Glutamatergic neuron (in vitro differentiated cells): ENCODE measurements at regions not wholly inside any gene's neighbourhood (a gene's known extent, or its start where the extent isn't known, plus 50 kb on each side); places are given as distances from the start of the nearest gene placed in this dataset.

Source experiments
- DNase-seq: peaks from one replicate; pipeline ENCODE4 v3.0.0; 2022
- H3K27ac Mint-ChIP-seq: one replicate; pipeline ENCODE4 v1.8.0; 2020; ENCODE audit warnings: mild to moderate bottlenecking, mixed read lengths, inconsistent platforms; ENCODE audit not compliant: unreplicated experiment
- H3K27me3 Mint-ChIP-seq: one replicate; pipeline ENCODE4 v1.8.0; 2020; ENCODE audit warnings: mild to moderate bottlenecking, moderate library complexity, mixed read lengths, inconsistent platforms; ENCODE audit not compliant: unreplicated experiment
- H3K36me3 Mint-ChIP-seq: one replicate; pipeline ENCODE4 v1.8.0; 2020; ENCODE audit warnings: mild to moderate bottlenecking, mixed read lengths, inconsistent platforms; ENCODE audit not compliant: unreplicated experiment
- H3K4me1 Mint-ChIP-seq: one replicate; pipeline ENCODE4 v1.8.0; 2020; ENCODE audit warnings: mild to moderate bottlenecking, low read depth, mixed read lengths, inconsistent platforms; ENCODE audit not compliant: unreplicated experiment
- H3K4me3 Mint-ChIP-seq: one replicate; pipeline ENCODE4 v1.8.0; 2020; ENCODE audit warnings: mild to moderate bottlenecking, mixed read lengths, inconsistent platforms; ENCODE audit not compliant: unreplicated experiment
- H3K9me3 Mint-ChIP-seq: one replicate; pipeline ENCODE4 v1.8.0; 2020; ENCODE audit warnings: mild to moderate bottlenecking, moderate library complexity, mixed read lengths, inconsistent platforms; ENCODE audit not compliant: unreplicated experiment
- TF ChIP-seq, protein P1 (sequence below): fragments of 200-600 bp; sonication (generic); IDR thresholded peaks from one replicate; pipeline ENCODE4 v1.5.0; 2021; ENCODE audit not compliant: partially characterized antibody, unreplicated experiment

DNA sequence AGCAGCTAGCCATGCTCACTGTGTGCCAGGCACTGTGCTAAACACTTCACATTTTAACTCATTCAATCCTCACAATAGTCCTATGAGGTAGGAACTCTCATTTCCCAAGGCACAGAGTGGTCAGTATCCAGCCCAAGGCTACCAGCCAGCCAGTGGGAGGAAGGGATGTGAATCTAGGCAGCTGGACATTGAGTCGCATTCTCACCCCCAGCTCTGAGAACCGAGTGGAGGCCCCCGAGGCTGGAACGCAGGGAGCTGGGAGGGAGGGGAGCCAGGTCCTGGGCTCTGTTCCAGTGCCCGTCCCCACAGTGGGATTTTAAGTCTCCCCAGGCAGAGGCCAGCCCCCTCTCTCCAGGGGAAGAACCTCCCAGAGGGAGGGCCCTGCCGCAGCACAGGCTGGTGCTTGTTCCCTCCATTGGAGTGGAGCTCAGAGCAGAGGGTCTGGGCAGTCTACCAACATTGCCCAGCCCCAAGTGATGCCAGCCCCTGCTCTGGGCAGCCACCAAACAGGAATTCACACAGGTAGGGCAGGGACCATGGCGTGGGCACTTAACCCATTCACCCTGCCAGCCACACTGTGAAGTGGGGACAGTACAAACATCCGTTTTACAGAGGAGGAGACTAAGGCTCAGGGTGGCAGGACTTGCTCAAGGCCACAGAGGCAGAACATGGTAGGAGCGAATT, 131.3 kb downstream of the CEBPB start:
- Mint-ChIP-seq H3K27me3 (peaks cover 2% of the 10 kb centered on the region), H3K4me3 (no peak overlapping the region), H3K9me3 (peaks cover 2% of the 10 kb centered on the region), H3K27ac (no peak overlapping the region), H3K4me1 (peaks cover 2% of the 10 kb centered on the region), H3K36me3 (no peaks in the 10 kb centered on the region)
- no peak for DNase-seq
- TF ChIP-seq, protein P1, sequence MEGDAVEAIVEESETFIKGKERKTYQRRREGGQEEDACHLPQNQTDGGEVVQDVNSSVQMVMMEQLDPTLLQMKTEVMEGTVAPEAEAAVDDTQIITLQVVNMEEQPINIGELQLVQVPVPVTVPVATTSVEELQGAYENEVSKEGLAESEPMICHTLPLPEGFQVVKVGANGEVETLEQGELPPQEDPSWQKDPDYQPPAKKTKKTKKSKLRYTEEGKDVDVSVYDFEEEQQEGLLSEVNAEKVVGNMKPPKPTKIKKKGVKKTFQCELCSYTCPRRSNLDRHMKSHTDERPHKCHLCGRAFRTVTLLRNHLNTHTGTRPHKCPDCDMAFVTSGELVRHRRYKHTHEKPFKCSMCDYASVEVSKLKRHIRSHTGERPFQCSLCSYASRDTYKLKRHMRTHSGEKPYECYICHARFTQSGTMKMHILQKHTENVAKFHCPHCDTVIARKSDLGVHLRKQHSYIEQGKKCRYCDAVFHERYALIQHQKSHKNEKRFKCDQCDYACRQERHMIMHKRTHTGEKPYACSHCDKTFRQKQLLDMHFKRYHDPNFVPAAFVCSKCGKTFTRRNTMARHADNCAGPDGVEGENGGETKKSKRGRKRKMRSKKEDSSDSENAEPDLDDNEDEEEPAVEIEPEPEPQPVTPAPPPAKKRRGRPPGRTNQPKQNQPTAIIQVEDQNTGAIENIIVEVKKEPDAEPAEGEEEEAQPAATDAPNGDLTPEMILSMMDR = no peak

DNA sequence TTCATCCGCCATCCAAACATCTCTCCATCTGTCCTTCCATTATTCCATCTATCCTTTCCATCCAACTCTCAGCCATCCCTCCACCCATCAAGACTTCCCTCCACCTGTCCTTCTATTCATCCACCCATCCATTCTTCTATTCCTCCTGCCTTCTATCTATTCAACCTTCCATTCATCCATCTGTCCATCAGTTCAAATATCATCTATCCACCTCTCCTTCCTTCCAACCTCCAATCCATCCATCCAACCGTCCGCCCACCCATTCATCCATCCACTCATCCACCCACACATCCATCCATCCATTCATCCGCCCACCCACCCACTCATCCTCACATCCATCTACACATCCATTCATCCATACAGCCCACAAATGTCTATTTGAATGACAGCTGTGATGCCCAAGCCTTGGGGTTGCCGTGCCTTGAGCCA, 132.1 kb downstream of the CEBPB start:
- DNase-seq = no peak
- Mint-ChIP-seq H3K36me3 (no peaks in the 10 kb centered on the region), H3K27me3 (peaks cover 2% of the 10 kb centered on the region), H3K9me3 (peaks cover 2% of the 10 kb centered on the region), H3K4me1 (no peaks in the 10 kb centered on the region), H3K4me3 (no peak overlapping the region), H3K27ac (no peak overlapping the region)
- TF ChIP-seq, protein P1 = no peak

DNA sequence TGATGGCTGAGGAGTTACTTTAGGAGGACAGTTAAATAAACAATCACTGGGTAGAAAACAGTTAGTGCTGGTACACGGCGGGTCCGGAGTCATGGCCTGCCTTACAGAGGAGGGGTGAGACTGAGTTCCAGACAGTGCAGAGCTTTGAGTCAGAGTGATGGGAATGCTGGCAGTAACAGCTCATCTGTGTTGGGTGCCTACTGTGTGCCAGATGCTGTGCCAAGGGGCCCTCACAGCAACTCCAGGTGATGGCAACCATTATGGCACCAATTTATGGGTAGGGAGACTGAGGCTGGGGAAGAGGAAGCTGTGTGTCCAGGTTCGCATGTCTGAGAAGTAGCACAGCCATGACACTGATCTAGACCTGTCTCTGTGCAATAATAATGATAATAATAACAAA, 132.6 kb downstream of the CEBPB start:
- Mint-ChIP-seq H3K4me3 (no peak overlapping the region), H3K36me3 (no peaks in the 10 kb centered on the region), H3K4me1 (no peaks in the 10 kb centered on the region), H3K9me3 (peaks cover 2% of the 10 kb centered on the region), H3K27ac (no peak overlapping the region), H3K27me3 (peaks cover 3% of the 10 kb centered on the region)
- TF ChIP-seq, protein P1 = no peak
- DNase-seq = no peak

DNA sequence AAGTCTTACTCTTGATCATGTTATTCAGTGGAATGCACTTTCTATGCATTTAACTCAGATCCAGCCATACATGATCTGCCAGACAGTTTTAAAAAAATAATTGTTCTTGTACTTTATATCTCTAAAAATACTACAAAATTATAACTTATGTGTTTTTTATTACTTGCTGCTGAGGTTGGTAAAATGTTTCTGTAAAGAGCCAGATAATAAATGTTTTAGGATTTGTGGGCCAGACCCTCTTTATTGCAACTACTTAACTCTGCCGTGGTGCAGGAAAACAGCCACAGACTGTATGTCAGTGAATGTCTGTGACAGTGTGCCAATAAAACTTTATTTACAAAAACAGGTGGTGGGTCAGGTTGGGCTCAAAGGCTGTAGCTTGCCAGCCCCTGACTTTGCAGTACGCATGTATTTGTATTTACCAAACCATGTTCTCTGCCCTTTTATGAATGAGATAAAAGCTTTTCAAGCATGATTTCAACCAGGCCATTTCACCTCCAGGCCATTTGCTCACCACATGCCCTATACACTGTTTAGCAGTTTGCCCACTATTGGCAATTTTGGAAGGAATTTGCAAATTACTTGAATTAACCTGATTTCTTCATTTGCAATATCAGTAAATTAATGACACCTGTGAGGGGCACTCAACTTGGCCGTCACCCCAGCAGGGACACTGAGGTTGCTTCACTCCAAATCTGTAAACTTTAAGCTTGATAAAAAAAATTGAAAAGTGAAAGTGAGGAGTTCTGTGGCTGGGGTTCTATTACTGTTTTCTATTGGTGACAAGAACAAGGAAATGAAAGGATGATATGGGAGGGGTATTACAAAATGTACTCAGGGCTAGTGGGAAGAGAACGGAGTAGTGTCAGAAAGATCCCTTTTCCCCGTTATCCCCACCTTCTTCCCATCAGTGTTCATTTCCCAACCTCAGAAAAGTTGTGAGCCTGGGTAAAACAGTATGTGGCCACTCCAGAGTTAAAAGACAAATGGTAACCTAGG, 133.4 kb downstream of the CEBPB start:
- TF ChIP-seq, protein P1 = no peak
- H3K36me3 Mint-ChIP-seq = no peaks in the 10 kb centered on the region
- H3K27me3 Mint-ChIP-seq = peaks cover 3% of the 10 kb centered on the region
- no peak for DNase-seq
- H3K4me3 Mint-ChIP-seq = no peak overlapping the region
- H3K27ac Mint-ChIP-seq = no peak overlapping the region
- H3K9me3 Mint-ChIP-seq = peaks cover 2% of the 10 kb centered on the region
- H3K4me1 Mint-ChIP-seq = no peaks in the 10 kb centered on the region
